Body of pancreas (tissue), 4 donors: ENCODE measurements at regions not wholly inside any gene's neighbourhood (a gene's known extent, or its start where the extent isn't known, plus 50 kb on each side); places are given as distances from the start of the nearest gene placed in this dataset.

Experiments used
- POLR2A ChIP-seq, 3 donors: fragments of 450-650 bp; IDR thresholded peaks; one replicate each; pipeline ENCODE4 v1.6.1; 2016; ENCODE audit warnings: antibody characterized with exemption in 3 of 3, mild to moderate bottlenecking in 2 of 3
- TF ChIP-seq, protein P1 (sequence below), 7 experiments: fragments of 450-650 bp in 4 of 7; fragments of 200-600 bp in 3 of 7; sonication (generic) in 3 of 7; IDR thresholded peaks; one replicate each; pipeline ENCODE4 v1.5.1; 2016 to 2019; ENCODE audit warnings: antibody characterized with exemption in 7 of 7

DNA sequence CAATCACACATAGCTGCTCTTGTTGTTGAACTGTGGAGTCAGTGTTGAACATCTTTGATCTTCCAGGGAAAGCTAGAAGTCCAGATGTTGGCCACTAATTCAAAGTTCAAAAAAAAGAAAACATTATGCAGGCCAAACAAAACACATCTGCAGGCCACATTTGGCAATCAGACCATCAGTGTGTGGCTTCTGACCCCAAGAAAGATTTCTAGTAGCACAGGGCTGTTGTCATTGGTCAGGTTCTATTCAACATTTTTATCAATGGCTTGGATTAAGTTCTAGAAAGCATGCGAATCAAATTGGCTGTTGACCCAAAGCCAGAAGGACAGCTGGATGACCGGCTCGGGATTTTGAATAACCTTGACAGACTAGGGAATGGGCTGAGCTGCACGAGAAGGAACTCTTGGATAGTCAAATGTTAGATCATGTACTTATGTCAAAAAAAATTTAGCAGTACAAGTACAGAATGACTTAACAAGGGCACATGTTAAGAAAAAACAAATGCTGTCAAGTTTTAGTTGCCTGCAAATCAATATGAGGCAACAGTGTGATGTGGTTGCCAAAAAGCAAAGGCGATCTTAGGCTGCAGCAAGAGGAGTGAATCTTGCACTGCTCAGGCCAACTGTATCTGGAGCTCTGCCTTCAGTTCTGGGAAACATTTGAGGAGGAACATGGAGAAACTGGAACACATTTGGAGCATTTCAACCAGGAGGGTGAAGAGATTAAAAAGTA lies 187.6 kb downstream of the RGS9 start:
- no peak for TF ChIP-seq POLR2A (IDR thresholded peaks at IDR 0.05)
- TF ChIP-seq, protein P1, sequence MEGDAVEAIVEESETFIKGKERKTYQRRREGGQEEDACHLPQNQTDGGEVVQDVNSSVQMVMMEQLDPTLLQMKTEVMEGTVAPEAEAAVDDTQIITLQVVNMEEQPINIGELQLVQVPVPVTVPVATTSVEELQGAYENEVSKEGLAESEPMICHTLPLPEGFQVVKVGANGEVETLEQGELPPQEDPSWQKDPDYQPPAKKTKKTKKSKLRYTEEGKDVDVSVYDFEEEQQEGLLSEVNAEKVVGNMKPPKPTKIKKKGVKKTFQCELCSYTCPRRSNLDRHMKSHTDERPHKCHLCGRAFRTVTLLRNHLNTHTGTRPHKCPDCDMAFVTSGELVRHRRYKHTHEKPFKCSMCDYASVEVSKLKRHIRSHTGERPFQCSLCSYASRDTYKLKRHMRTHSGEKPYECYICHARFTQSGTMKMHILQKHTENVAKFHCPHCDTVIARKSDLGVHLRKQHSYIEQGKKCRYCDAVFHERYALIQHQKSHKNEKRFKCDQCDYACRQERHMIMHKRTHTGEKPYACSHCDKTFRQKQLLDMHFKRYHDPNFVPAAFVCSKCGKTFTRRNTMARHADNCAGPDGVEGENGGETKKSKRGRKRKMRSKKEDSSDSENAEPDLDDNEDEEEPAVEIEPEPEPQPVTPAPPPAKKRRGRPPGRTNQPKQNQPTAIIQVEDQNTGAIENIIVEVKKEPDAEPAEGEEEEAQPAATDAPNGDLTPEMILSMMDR (IDR thresholded peaks at IDR 0.05), result no peak
